ENCODE measurements at regions not wholly inside any gene's neighbourhood (a gene's known extent, or its start where the extent isn't known, plus 50 kb on each side); places are given as distances from the start of the nearest gene placed in this dataset.

DNA sequence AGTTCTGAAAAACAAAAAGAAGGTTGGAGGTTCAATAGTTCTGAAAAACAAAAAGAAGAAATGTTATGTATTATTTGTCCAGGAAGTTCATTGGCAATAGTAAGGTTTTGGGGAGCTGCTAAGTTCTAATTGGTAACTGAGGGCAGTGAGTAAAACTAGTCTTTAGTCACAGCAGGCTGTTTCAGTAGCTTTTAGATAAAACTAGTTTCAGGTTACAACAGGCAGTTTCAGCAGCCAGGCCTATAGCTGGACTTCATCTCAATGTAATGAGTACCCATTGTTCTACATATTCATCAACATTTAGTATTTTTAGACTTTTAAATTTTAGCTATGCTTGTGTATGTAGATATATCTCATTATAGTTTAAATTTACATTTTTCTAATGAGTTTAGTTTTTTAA, 639.3 kb downstream of the TOX3 start:
- DNase-seq (ENCODE audit: low read depth in 2 of 2) = no peak

- DNase-seq (ENCODE audit: low read depth in 2 of 2) = no peak
These were observed 646.6 kb downstream of the TOX3 start for GRCh38 chr16:51900221-51900780.

GRCh38 chr16:51898872-51899271, 648.1 kb downstream of the TOX3 start:
- DNase-seq (ENCODE audit: low read depth in 2 of 2) = no peak

DNA sequence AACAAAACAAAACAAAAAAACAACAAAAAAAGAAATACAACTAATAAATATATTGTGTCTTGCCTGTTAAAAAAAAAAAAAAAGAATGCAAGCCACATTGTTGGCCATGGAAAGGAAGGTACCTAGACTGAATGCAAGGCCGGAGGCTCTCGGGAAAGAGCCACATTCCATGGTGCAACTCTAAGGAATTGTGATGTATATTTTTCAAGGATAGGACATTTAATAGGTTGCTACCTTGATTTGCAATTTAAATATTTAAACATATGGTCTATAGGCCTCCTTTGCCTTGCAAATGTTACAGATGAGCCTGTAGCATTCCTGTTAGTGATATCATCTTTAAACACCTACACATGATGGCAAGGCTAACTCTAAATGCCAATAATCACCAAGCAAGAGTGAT, 650.9 kb downstream of the TOX3 start:
- no peak for DNase-seq (ENCODE audit: low read depth in 2 of 2)

DNA sequence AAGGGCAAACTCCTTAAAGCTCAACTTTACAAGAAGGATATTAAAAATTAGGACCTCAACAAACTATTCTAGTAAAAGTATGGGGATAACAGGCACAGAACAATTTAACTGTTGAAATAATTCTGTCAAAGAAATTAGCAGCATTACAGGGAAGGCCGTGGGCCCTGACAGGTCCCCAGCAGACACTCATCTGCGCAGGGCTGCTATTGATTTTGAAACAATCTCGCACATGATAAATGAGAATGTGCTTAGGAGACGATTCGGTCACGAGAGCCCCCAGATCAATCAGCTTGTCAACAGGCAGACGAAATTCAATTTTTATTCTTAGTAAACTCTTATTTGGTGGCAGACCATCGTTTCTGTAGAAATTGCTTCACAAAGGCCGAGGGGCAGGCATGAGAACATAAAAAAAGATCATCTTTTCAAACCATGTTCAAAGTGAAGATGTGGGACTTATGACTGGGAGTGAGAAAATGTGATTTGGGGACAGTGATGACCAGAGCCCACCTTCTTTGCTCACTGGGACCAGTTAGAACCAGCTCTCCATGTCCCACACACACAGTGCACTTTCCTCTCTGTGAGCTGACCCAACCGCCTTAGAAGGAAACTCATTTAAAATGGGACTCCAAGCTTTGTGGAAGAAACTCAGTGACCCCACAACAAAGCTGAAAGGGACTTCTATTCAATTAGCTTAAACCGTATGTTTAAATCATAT, 654.5 kb downstream of the TOX3 start:
- no peak for DNase-seq (ENCODE audit: low read depth in 2 of 2)

GRCh38 chr16:51888534-51888933, 658.4 kb downstream of the TOX3 start:
- no peak for DNase-seq (ENCODE audit: low read depth in 2 of 2)

DNA sequence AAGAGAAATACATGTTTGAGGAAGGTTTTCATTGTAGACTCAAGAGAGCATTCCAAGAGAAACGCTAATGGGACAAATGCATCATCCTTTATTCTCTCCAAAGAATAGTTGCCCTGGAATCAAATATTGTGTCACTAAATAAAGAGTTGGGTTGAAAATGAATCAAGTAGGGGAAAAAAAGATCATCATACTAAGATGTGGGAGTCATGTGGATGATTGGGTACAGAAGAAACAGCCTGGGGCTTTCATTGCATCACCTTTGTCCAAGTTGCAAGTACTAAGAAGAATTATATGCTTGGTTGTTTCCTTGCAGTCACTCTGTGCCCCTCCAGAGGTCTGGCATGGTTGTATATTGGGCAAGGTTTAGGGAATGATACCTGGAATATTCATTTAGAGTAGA, 658.9 kb downstream of the TOX3 start:
- no peak for DNase-seq (ENCODE audit: low read depth in 2 of 2)

- no peak for DNase-seq (ENCODE audit: low read depth in 2 of 2)
These were observed 660.5 kb downstream of the TOX3 start for GRCh38 chr16:51886456-51886855.

- no peak for DNase-seq (ENCODE audit: low read depth in 2 of 2)
These were observed 662.2 kb downstream of the TOX3 start for GRCh38 chr16:51884773-51885172.

DNA sequence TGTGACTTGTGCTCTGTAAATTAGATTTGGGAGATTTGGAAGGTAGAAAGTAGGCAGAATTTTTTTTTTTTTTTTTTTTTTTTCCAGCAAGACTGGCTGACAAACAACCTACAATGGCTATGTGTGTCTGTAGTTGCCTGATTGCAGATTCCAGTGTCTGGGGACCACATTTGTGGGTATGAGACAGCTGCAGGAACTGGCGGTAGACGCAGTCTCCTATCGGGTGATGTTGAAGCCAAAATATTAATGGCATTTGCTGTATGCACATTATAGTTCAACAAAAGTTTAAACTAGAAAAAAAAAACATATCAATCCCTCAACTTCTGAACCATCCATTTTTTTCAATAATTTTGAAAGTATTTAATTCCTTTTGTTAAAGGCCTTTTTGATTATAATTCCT, 665.2 kb downstream of the TOX3 start:
- DNase-seq (ENCODE audit: low read depth in 2 of 2) = no peak

GRCh38 chr16:51880776-51881175, 666.2 kb downstream of the TOX3 start:
- DNase-seq (ENCODE audit: low read depth in 2 of 2) = no peak

DNA sequence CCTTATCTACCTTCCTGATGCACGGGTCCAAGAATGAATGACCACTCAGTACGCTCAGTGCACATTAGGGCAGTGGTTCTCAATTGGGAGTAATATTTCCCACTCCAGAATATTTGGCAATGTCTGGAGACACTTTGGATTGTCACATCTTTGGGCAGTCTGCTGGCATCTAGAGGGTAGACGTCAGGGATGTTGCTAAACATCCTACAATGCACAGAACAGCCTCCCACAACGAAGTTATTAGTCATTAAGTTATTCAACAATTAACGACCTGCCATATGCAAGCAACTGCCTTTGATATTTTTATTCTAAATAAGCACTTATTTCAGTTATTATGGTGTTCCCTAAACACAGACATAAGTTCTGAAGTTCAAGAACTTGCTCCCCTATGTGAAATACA, 669.3 kb downstream of the TOX3 start:
- DNase-seq (ENCODE audit: low read depth in 2 of 2) = no peak

DNA sequence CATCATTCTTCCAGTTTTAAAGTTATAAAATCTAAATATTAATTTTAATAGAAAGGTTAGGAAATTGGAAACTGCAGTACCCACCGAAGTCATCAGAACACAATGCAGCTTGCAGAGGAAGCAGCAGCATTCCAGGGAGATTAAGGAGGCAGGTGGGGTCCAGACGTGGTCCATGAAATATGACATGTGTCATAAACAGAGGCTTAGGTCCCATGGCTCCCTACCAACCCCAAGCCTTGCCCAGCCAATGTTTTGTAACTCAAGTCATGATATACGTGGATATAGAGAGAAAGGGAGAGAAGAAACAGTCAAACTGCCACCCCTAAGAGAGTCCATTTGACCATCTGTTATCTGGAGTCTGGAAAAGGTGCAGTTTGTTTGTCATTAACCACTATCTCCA, 670.0 kb downstream of the TOX3 start:
- DNase-seq (ENCODE audit: low read depth in 2 of 2) = no peak

DNA sequence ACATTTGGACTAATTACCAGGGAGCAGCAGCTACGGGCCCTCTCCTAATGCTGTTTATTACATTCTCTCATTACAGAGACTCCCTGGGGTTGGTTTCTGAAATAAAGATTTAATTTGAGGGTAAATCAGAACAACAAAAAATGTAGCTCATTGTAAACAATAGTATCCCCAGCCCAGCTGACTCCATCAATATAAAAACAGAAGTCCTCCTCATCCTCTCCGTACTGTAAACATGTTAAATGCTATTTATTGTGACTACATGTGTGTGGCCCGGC, 670.4 kb downstream of the TOX3 start:
- no peak for DNase-seq (ENCODE audit: low read depth in 2 of 2)

GRCh38 chr16:51875834-51876600, 670.9 kb downstream of the TOX3 start:
- no peak for DNase-seq (ENCODE audit: low read depth in 2 of 2)

- no peak for DNase-seq (ENCODE audit: low read depth in 2 of 2)
These were observed 674.4 kb downstream of the TOX3 start for GRCh38 chr16:51872524-51872923.

DNA sequence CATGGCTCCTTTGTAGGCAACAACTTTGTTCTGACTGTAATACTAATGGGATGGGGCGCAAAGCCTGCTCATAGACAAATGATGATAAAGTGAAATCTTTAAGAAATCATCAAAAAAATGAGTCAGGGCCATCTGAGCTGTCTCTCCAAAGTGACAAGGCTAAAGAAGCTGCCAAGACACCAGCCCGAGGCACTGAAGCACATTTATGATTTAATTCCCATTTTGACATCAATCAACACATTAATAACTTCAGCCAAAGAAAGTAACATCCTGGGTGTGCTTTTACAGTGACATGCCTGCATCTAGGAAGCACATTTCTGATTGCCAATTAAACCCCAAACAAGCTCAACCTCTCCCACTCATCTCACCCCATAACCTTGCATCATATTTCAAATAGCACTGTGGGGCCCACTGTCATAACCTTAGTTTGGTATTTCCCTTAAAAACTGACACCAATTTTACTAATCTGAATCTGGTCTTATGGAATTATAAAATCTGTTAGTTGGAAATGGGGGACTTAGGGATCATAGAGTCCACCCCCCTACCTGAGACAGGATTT, 676.6 kb downstream of the TOX3 start:
- no peak for DNase-seq (ENCODE audit: low read depth in 2 of 2)

DNA sequence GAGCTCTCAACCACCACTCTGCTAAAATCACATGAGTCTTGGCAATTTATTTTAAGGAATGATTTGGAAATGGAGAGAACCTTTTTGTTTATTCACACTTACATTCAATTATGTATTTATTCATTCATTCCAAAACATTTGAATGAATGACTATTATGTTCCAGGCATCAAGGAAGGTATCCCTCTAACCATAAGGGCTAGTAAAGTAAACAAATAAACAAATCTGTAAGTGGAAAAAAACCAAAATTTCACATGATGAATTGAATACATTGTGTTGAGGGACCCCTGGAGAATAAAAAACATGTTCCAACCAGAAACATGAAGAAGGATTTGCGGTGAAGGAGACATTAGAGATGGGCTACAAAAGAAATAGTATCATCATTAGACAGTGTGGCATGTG, 677.8 kb downstream of the TOX3 start:
- no peak for DNase-seq (ENCODE audit: low read depth in 2 of 2)

DNA sequence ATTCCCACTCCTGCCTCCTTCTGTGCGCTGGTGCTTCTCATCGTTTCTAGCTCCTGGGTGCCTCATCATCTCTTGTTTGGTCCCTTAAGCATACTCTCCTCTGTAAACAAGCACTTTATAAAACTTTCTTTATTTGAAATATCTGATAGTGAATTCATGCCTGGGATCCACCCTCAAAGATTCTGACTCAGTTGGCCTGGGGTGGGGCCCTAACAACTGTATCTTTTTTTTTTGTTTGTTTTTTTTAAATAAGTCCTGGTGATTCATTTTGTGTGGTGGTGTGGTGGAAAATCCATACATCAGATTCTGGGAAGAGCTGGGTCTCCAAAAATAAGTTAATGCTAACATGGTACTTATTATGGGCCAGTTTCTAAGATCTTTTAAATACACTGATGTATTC, 678.3 kb downstream of the TOX3 start:
- no peak for DNase-seq (ENCODE audit: low read depth in 2 of 2)

DNA sequence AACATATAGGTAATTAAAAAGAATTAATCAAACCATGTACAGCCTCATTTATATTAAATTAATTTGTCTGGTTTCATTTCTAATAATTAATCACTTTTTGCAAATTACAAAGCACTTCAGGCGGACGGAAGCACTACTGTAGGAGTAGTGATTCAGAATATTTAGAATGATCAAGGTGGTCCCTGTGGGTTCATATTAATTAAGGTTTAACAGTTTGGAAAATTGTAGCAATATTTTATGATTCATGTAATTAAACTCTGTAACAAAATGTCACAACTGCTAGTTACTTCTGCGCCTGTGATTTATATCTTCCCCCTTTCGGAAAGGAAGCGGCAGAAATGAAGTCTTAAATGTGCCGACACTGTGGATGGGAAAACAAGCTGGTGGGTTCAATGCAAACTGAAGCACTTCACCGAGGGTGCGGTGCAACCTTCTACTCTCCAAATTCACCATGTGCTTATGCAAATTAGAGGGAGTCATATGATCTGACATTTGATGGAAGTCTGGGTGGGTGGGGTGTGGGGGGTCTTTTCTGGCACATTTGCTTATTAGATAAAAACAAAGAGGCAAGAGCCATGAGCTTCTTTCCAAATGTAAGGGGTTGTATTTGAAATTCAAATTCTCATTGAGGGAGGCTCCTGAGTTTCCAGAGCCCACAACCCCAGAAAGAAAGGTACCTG, 679.4 kb downstream of the TOX3 start:
- DNase-seq (ENCODE audit: low read depth in 2 of 2) = no peak

DNA sequence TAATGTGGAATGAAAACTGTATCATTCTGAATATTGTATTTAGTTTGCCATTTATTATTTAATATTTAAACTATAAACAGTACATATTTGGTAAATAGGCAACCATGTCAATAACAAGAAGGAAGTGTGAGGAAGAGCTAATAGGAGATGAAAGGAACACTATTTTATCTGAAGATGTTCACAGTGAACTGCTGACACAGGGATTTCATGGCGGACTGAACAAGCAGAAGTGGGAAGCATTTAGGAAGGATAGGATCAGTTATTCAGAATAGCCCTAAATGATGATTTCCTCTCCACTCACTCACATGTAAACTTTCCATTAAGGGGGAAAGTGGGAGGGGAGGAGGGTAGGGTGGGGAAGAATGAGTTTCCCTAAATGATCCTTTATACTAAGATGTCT, 682.4 kb downstream of the TOX3 start:
- no peak for DNase-seq (ENCODE audit: low read depth in 2 of 2)

DNA sequence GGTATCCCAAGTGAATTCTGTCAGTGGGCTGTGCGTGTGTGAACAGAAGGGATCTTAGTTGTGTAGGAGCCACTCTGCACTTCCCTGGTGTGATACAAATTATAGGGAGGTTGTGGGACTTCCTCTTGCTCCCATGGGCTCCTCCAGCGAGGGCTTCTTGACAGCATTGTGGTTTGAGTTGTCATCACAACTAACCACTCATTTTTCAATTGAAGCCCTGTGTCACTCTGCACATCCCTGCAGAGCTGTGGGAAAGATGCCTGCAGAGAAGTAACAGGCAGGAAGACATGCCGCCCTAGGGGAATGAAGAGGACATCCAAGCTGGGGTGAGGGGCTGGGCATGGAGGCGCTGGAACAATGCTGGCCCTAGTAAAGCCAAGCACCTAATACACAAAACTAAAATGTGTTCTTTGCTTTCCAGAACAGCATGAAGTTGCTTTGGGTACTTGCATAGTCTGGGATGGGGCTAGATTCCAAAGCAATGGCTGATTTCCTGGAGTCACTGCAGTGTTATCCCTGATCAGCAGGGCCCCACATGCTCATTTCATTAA, 692.5 kb downstream of the TOX3 start:
- DNase-seq (ENCODE audit: low read depth in 2 of 2) = no peak
